WTC11 (cell line): ENCODE measurements at regions not wholly inside any gene's neighbourhood (a gene's known extent, or its start where the extent isn't known, plus 50 kb on each side); places are given as distances from the start of the nearest gene placed in this dataset.

Experiments used
- ATAC-seq: fragments of 200-7000 bp; cut with Tn5 transposase; 2 replicates; pipeline ENCODE4 v1.10.0; 2021; ENCODE audit warnings: mild to moderate bottlenecking, moderate library complexity
- CTCF ChIA-PET: fragments of 300-600 bp; sonication (Branson Sonifier 250); formaldehyde crosslinking; loops from one replicate; lab custom pipeline; 2021; ENCODE audit warnings: antibody characterized with exemption; lab: Charles Lee
- POLR2A ChIA-PET: fragments of 350-600 bp; sonication (Branson Sonifier 250); formaldehyde crosslinking; loops from one replicate; lab custom pipeline; 2021; ENCODE audit warnings: antibody characterized with exemption; lab: Charles Lee
- DNase-seq: peaks from one replicate; pipeline ENCODE4 v3.0.0; 2021; ENCODE audit warnings: low spot score
- H3K27ac Mint-ChIP-seq: 2 replicates; pipeline ENCODE4 v1.8.0; 2021; ENCODE audit warnings: mixed read lengths
- H3K27me3 Mint-ChIP-seq: 2 replicates; pipeline ENCODE4 v1.8.0; 2021; ENCODE audit warnings: low read depth, mild to moderate bottlenecking, moderate library complexity, mixed read lengths
- H3K36me3 Mint-ChIP-seq: 2 replicates; pipeline ENCODE4 v1.8.0; 2021; ENCODE audit warnings: mixed read lengths
- H3K4me1 Mint-ChIP-seq: 2 replicates; pipeline ENCODE4 v1.8.0; 2022; ENCODE audit warnings: mixed read lengths
- H3K4me3 Mint-ChIP-seq: 2 replicates; pipeline ENCODE4 v1.8.0; 2021; ENCODE audit warnings: mild to moderate bottlenecking, moderate library complexity, mixed read lengths
- H3K9me3 Mint-ChIP-seq: 2 replicates; pipeline ENCODE4 v1.8.0; 2021; ENCODE audit warnings: mixed read lengths
- AR ChIP-seq: fragments of 250-450 bp; sonication (Bioruptor Pico); IDR thresholded peaks from 2 replicates; pipeline ENCODE4 v1.9.0; 2021; ENCODE audit warnings: mild to moderate bottlenecking
- ERG ChIP-seq: fragments of 250-450 bp; sonication (Bioruptor Pico); IDR thresholded peaks from 2 replicates; pipeline ENCODE4 v1.8.0; 2021; ENCODE audit warnings: mild to moderate bottlenecking
- ESRRA ChIP-seq: sonication (generic); formaldehyde crosslinking; IDR thresholded peaks from 2 replicates; pipeline ENCODE4 v1.8.1; 2022; ENCODE audit warnings: mild to moderate bottlenecking, missing genetic modification reagents, borderline replicate concordance
- FOXJ3 ChIP-seq: sonication (generic); formaldehyde crosslinking; IDR thresholded peaks from 2 replicates; pipeline ENCODE4 v1.9.0; 2021; ENCODE audit warnings: missing genetic modification reagents, mild to moderate bottlenecking, borderline replicate concordance
- FOXP4 ChIP-seq: sonication (generic); formaldehyde crosslinking; IDR thresholded peaks from 2 replicates; pipeline ENCODE4 v1.8.0; 2022; ENCODE audit warnings: mild to moderate bottlenecking, missing genetic modification reagents
- HMGXB4 ChIP-seq: sonication (generic); formaldehyde crosslinking; IDR thresholded peaks from 2 replicates; pipeline ENCODE4 v1.8.1; 2023; ENCODE audit warnings: mild to moderate bottlenecking, moderate library complexity, missing genetic modification reagents
- JAZF1 ChIP-seq: fragments of 250-450 bp; sonication (Bioruptor Pico); IDR thresholded peaks from 2 replicates; pipeline ENCODE4 v1.9.0; 2021; ENCODE audit warnings: moderate library complexity, mild to moderate bottlenecking, inconsistent platforms
- NFYB ChIP-seq: sonication (generic); formaldehyde crosslinking; conservative IDR thresholded peaks from 2 replicates; pipeline ENCODE4 v1.8.0; 2022; ENCODE audit warnings: low read depth, missing genetic modification reagents
- PREB ChIP-seq: sonication (generic); formaldehyde crosslinking; IDR thresholded peaks from 2 replicates; pipeline ENCODE4 v1.8.1; 2022; ENCODE audit warnings: mild to moderate bottlenecking, missing genetic modification reagents, moderate library complexity, borderline replicate concordance
- PRRX2 ChIP-seq: fragments of 250-450 bp; sonication (Bioruptor Pico); IDR thresholded peaks from 2 replicates; pipeline ENCODE4 v1.8.0; 2021; ENCODE audit warnings: mild to moderate bottlenecking
- SP1 ChIP-seq: sonication (generic); formaldehyde crosslinking; conservative IDR thresholded peaks from 2 replicates; pipeline ENCODE4 v1.8.1; 2022; ENCODE audit warnings: missing genetic modification reagents
- TP53 ChIP-seq: sonication (generic); formaldehyde crosslinking; IDR thresholded peaks from 2 replicates; pipeline ENCODE4 v1.8.1; 2023; ENCODE audit warnings: mild to moderate bottlenecking, missing genetic modification reagents
- ZMAT4 ChIP-seq: fragments of 250-450 bp; sonication (Bioruptor Pico); IDR thresholded peaks from 2 replicates; pipeline ENCODE4 v1.9.0; 2021; ENCODE audit warnings: mild to moderate bottlenecking
- ZNF138 ChIP-seq: sonication (generic); formaldehyde crosslinking; conservative IDR thresholded peaks from 2 replicates; pipeline ENCODE4 v1.8.1; 2022; ENCODE audit warnings: mild to moderate bottlenecking, moderate library complexity, missing genetic modification reagents
- ZNF281 ChIP-seq: sonication (generic); formaldehyde crosslinking; IDR thresholded peaks from 2 replicates; pipeline ENCODE4 v1.8.0; 2023; ENCODE audit warnings: mild to moderate bottlenecking, missing genetic modification reagents
- TF ChIP-seq, protein P1 (sequence below): fragments of 250-450 bp; sonication (Bioruptor Pico); IDR thresholded peaks from 2 replicates; pipeline ENCODE4 v1.9.0; 2021; ENCODE audit warnings: mild to moderate bottlenecking, borderline replicate concordance
- TF ChIP-seq, protein P2 (sequence below): sonication (generic); formaldehyde crosslinking; IDR thresholded peaks from 2 replicates; pipeline ENCODE4 v1.8.0; 2022; ENCODE audit warnings: mild to moderate bottlenecking, missing genetic modification reagents

- ChIA-PET POLR2A (no interaction called here), CTCF (interaction anchor here (4.1 kb wide), 1 partner anchor 11 kb away, joined by 22 read pairs; no protein-coding TSS in a partner anchor)
- Mint-ChIP-seq H3K27me3 (no peaks in the 10 kb centered on the region), H3K36me3 (no peaks in the 10 kb centered on the region), H3K4me3 (no peak overlapping the region), H3K9me3 (peaks cover 5% of the 10 kb centered on the region; the same call in 1 of the 2 replicates), H3K27ac (no peak overlapping the region), H3K4me1 (no peaks in the 10 kb centered on the region)
- no peak for DNase-seq
- no peak for ATAC-seq
- TF ChIP-seq, protein P1, sequence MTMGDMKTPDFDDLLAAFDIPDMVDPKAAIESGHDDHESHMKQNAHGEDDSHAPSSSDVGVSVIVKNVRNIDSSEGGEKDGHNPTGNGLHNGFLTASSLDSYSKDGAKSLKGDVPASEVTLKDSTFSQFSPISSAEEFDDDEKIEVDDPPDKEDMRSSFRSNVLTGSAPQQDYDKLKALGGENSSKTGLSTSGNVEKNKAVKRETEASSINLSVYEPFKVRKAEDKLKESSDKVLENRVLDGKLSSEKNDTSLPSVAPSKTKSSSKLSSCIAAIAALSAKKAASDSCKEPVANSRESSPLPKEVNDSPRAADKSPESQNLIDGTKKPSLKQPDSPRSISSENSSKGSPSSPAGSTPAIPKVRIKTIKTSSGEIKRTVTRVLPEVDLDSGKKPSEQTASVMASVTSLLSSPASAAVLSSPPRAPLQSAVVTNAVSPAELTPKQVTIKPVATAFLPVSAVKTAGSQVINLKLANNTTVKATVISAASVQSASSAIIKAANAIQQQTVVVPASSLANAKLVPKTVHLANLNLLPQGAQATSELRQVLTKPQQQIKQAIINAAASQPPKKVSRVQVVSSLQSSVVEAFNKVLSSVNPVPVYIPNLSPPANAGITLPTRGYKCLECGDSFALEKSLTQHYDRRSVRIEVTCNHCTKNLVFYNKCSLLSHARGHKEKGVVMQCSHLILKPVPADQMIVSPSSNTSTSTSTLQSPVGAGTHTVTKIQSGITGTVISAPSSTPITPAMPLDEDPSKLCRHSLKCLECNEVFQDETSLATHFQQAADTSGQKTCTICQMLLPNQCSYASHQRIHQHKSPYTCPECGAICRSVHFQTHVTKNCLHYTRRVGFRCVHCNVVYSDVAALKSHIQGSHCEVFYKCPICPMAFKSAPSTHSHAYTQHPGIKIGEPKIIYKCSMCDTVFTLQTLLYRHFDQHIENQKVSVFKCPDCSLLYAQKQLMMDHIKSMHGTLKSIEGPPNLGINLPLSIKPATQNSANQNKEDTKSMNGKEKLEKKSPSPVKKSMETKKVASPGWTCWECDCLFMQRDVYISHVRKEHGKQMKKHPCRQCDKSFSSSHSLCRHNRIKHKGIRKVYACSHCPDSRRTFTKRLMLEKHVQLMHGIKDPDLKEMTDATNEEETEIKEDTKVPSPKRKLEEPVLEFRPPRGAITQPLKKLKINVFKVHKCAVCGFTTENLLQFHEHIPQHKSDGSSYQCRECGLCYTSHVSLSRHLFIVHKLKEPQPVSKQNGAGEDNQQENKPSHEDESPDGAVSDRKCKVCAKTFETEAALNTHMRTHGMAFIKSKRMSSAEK (CRISPR knock-in tag), result no peak
- TF ChIP-seq ZNF138 (CRISPR knock-in tag) (no peak), ZNF281 (CRISPR knock-in tag) (no peak), NFYB (no peak), FOXP4 (CRISPR knock-in tag) (no peak), PRRX2 (CRISPR knock-in tag) (no peak), ZMAT4 (CRISPR knock-in tag) (no peak), AR (CRISPR knock-in tag) (no peak), SP1 (no peak), TP53 (no peak), ESRRA (CRISPR knock-in tag) (no peak), FOXJ3 (CRISPR knock-in tag) (no peak), HMGXB4 (CRISPR knock-in tag) (no peak), ERG (no peak), PREB (CRISPR knock-in tag) (no peak), JAZF1 (no peak)
- TF ChIP-seq, protein P2, sequence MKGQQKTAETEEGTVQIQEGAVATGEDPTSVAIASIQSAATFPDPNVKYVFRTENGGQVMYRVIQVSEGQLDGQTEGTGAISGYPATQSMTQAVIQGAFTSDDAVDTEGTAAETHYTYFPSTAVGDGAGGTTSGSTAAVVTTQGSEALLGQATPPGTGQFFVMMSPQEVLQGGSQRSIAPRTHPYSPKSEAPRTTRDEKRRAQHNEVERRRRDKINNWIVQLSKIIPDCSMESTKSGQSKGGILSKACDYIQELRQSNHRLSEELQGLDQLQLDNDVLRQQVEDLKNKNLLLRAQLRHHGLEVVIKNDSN (CRISPR knock-in tag), result no peak
These were observed 99.1 kb upstream of the LANCL2 start for GRCh38 chr7:55265836-55266642.
